ENCODE measurements at regions not wholly inside any gene's neighbourhood (a gene's known extent, or its start where the extent isn't known, plus 50 kb on each side); places are given as distances from the start of the nearest gene placed in this dataset.

DNA sequence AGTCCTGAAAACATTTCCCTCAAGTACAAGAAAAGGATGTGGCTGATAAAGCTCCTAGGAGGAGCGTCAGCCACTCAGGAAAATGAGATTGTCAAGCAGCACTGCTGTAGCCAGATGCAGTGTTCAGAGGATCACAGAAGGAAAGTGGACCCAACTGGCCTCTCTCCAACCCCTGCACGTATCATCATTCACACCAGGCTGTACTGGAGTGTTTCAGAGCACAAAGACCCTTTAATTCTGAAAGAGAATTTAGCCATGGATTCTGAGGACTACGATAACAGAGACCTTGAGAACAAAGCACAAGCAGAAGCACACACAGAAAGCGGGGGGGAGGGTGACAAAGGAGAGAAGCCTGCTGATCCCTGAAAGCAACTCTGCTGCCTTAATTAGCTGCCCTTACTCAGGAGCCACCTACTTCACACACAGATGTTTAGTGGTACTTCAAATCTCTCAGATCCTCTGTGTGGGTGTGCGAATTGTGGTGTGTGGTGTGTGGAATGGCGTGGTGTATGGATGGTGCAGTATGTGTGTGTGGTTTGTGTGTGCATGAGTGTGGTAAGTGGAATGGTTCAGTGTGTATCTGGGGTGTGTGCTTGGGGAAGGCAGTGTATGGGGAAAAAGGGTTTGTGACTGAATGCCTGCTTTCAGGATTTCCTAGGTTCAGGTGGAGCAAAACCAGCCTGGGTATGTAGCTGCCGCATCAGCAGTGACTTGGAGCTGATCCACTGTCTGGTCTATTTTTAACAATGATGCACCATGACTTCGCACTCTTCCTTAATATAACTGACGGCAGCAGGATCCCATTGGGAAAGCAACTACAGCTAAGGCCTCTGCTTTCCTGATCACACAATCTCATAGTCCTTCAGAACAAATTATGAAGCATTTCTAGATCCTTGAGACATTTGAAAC lies 192.5 kb downstream of the RSL24D1 start:
- H3K36me3 ChIP-seq (ENCODE audit: control insufficient read depth, insufficient read depth, low read length), result no peaks in the 10 kb centered on the region
- no peak for DNase-seq (ENCODE audit: low read depth in 2 of 2)
- no peaks in the 10 kb centered on the region for H3K9me3 ChIP-seq (ENCODE audit: control insufficient read depth, insufficient read depth, low read depth, low read length)
- H2AFZ ChIP-seq (ENCODE audit: low read length), result no peak overlapping the region
- no peak for TF ChIP-seq EZH2 (IDR thresholded peaks at IDR 0.05; ENCODE audit: low read length, missing control alignments)
- TF ChIP-seq, protein P1, sequence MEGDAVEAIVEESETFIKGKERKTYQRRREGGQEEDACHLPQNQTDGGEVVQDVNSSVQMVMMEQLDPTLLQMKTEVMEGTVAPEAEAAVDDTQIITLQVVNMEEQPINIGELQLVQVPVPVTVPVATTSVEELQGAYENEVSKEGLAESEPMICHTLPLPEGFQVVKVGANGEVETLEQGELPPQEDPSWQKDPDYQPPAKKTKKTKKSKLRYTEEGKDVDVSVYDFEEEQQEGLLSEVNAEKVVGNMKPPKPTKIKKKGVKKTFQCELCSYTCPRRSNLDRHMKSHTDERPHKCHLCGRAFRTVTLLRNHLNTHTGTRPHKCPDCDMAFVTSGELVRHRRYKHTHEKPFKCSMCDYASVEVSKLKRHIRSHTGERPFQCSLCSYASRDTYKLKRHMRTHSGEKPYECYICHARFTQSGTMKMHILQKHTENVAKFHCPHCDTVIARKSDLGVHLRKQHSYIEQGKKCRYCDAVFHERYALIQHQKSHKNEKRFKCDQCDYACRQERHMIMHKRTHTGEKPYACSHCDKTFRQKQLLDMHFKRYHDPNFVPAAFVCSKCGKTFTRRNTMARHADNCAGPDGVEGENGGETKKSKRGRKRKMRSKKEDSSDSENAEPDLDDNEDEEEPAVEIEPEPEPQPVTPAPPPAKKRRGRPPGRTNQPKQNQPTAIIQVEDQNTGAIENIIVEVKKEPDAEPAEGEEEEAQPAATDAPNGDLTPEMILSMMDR (conservative IDR thresholded peaks at IDR 0.05 in 1 of 2, IDR thresholded peaks at IDR 0.05 in 1 of 2; ENCODE audit: low read depth in 1 of 2, low read length in 2 of 2), result no peak
- H3K79me2 ChIP-seq (ENCODE audit: control insufficient read depth, insufficient read depth, low read length), result no peaks in the 10 kb centered on the region
- H3K9ac ChIP-seq (ENCODE audit: insufficient read depth, low read length), result no peak overlapping the region
- no peaks in the 10 kb centered on the region for H3K4me1 ChIP-seq (ENCODE audit: control insufficient read depth, extremely low read depth, insufficient read depth, low read length)
- no peak overlapping the region for H3K4me2 ChIP-seq (ENCODE audit: extremely low read depth, insufficient read depth, low read length)
- H3K27ac ChIP-seq (ENCODE audit: insufficient read depth, low read length), result no peak overlapping the region
- H3K4me3 ChIP-seq (replicated peaks in 1 of 4; ENCODE audit: control extremely low read depth in 1 of 4, insufficient read depth in 1 of 4, low read depth in 3 of 4, low read length in 4 of 4), result no peak overlapping the region
- no peaks in the 10 kb centered on the region for H4K20me1 ChIP-seq (ENCODE audit: control insufficient read depth, extremely low read depth, insufficient read depth, low read length)
- H3K27me3 ChIP-seq (ENCODE audit: control insufficient read depth, insufficient read depth, low read length), result no peaks in the 10 kb centered on the region

DNA sequence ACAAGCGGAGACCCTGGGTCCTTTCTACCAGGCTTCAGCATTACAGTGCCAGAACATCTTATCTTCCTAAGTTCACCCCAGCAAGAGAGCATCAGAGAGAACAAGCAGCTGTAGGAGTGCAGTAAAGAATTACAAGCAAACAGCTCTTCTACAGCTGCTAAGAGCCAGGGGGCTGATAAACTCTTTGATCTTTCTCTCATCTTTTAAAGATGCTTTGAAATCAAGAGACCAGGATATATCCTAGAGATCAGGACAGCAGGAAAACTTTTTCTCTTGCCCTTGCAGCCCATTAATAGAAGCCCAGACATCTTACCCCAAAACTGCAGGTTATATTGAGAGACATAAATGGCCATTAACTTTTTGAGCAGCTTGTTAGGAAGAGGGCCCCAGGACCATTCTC lies 198.1 kb downstream of the RSL24D1 start:
- no peak overlapping the region for H3K9ac ChIP-seq (ENCODE audit: insufficient read depth, low read length)
- DNase-seq (ENCODE audit: low read depth in 2 of 2), result no peak
- H2AFZ ChIP-seq (ENCODE audit: low read length), result no peak overlapping the region
- no peaks in the 10 kb centered on the region for H3K9me3 ChIP-seq (ENCODE audit: control insufficient read depth, insufficient read depth, low read depth, low read length)
- no peaks in the 10 kb centered on the region for H3K4me1 ChIP-seq (ENCODE audit: control insufficient read depth, extremely low read depth, insufficient read depth, low read length)
- H3K36me3 ChIP-seq (ENCODE audit: control insufficient read depth, insufficient read depth, low read length), result no peaks in the 10 kb centered on the region
- TF ChIP-seq, protein P1 (conservative IDR thresholded peaks at IDR 0.05 in 1 of 2, IDR thresholded peaks at IDR 0.05 in 1 of 2; ENCODE audit: low read depth in 1 of 2, low read length in 2 of 2), result no peak
- TF ChIP-seq EZH2 (IDR thresholded peaks at IDR 0.05; ENCODE audit: low read length, missing control alignments), result no peak
- H3K27me3 ChIP-seq (ENCODE audit: control insufficient read depth, insufficient read depth, low read length), result no peaks in the 10 kb centered on the region
- H3K4me3 ChIP-seq (replicated peaks in 1 of 4; ENCODE audit: control extremely low read depth in 1 of 4, insufficient read depth in 1 of 4, low read depth in 3 of 4, low read length in 4 of 4), result no peak overlapping the region
- no peak overlapping the region for H3K4me2 ChIP-seq (ENCODE audit: extremely low read depth, insufficient read depth, low read length)
- H3K27ac ChIP-seq (ENCODE audit: insufficient read depth, low read length), result no peak overlapping the region
- no peaks in the 10 kb centered on the region for H4K20me1 ChIP-seq (ENCODE audit: control insufficient read depth, extremely low read depth, insufficient read depth, low read length)
- no peaks in the 10 kb centered on the region for H3K79me2 ChIP-seq (ENCODE audit: control insufficient read depth, insufficient read depth, low read length)

DNA sequence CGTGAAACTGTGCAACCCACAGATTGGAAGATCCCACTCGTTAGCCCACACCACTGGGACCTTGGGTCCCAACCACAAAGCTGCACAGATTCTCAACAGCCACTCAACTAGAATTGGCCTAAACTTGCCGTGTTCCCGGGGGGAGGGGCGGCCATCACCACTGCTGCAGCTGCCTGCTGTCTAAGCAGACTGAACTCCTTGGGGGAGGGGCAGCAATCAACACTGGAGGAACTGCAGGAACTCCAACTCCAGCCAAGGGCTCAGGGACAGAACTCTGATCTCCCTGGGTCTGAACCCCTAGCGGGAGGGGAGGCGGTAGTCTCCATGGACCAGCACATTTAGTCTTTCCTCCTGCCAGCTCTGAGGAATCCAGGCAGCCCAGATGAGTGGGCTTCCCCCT lies 205.9 kb downstream of the RSL24D1 start:
- no peaks in the 10 kb centered on the region for H3K9me3 ChIP-seq (ENCODE audit: control insufficient read depth, insufficient read depth, low read depth, low read length)
- no peaks in the 10 kb centered on the region for H3K79me2 ChIP-seq (ENCODE audit: control insufficient read depth, insufficient read depth, low read length)
- no peak overlapping the region for H3K27ac ChIP-seq (ENCODE audit: insufficient read depth, low read length)
- H3K9ac ChIP-seq (ENCODE audit: insufficient read depth, low read length), result no peak overlapping the region
- H3K4me1 ChIP-seq (ENCODE audit: control insufficient read depth, extremely low read depth, insufficient read depth, low read length), result no peaks in the 10 kb centered on the region
- no peaks in the 10 kb centered on the region for H3K27me3 ChIP-seq (ENCODE audit: control insufficient read depth, insufficient read depth, low read length)
- H4K20me1 ChIP-seq (ENCODE audit: control insufficient read depth, extremely low read depth, insufficient read depth, low read length), result no peaks in the 10 kb centered on the region
- no peak for DNase-seq (ENCODE audit: low read depth in 2 of 2)
- H3K36me3 ChIP-seq (ENCODE audit: control insufficient read depth, insufficient read depth, low read length), result no peaks in the 10 kb centered on the region
- TF ChIP-seq, protein P1 (conservative IDR thresholded peaks at IDR 0.05 in 1 of 2, IDR thresholded peaks at IDR 0.05 in 1 of 2; ENCODE audit: low read depth in 1 of 2, low read length in 2 of 2), result no peak
- TF ChIP-seq EZH2 (IDR thresholded peaks at IDR 0.05; ENCODE audit: low read length, missing control alignments), result no peak
- H2AFZ ChIP-seq (ENCODE audit: low read length), result no peak overlapping the region
- H3K4me2 ChIP-seq (ENCODE audit: extremely low read depth, insufficient read depth, low read length), result no peak overlapping the region
- no peak overlapping the region for H3K4me3 ChIP-seq (replicated peaks in 1 of 4; ENCODE audit: control extremely low read depth in 1 of 4, insufficient read depth in 1 of 4, low read depth in 3 of 4, low read length in 4 of 4)

All from fibroblast of lung (primary cell).